Smooth muscle cell (in vitro differentiated cells): ENCODE measurements at regions not wholly inside any gene's neighbourhood (a gene's known extent, or its start where the extent isn't known, plus 50 kb on each side); places are given as distances from the start of the nearest gene placed in this dataset.

ENCODE experiments used
- DNase-seq: peaks from one replicate; lab custom pipeline; 2025; ENCODE audit not compliant: unreplicated experiment; lab: John Stamatoyannopoulos, UW
- H2AFZ ChIP-seq: fragments of 200-600 bp; sonication (generic); 2 replicates; pipeline ENCODE4 v1.6.0; 2016; ENCODE audit warnings: antibody characterized with exemption, low read depth, mild to moderate bottlenecking
- H3F3A ChIP-seq: fragments of 200-600 bp; sonication (generic); 2 replicates; pipeline ENCODE4 v1.6.0; 2017; ENCODE audit warnings: antibody characterized with exemption, low read depth
- H3K27ac ChIP-seq: fragments of 200-600 bp; sonication (generic); 2 replicates; pipeline ENCODE4 v1.5.1; 2016; ENCODE audit warnings: low read depth, mild to moderate bottlenecking
- H3K27me3 ChIP-seq: fragments of 200-600 bp; sonication (generic); 2 replicates; pipeline ENCODE4 v1.6.1; 2016; ENCODE audit warnings: low read depth, mild to moderate bottlenecking
- H3K36me3 ChIP-seq: fragments of 200-600 bp; sonication (generic); 2 replicates; pipeline ENCODE4 v1.5.1; 2016; ENCODE audit warnings: low read depth
- H3K4me1 ChIP-seq: fragments of 200-600 bp; sonication (generic); 2 replicates; pipeline ENCODE4 v1.5.1; 2016; ENCODE audit warnings: low read depth
- H3K4me2 ChIP-seq: fragments of 200-600 bp; sonication (generic); 2 replicates; pipeline ENCODE4 v1.6.0; 2016; ENCODE audit warnings: mild to moderate bottlenecking
- H3K4me3 ChIP-seq: fragments of 200-600 bp; sonication (generic); 2 replicates; pipeline ENCODE4 v1.5.1; 2016; ENCODE audit warnings: mild to moderate bottlenecking
- H3K79me2 ChIP-seq: fragments of 200-600 bp; sonication (generic); 2 replicates; pipeline ENCODE4 v1.6.0; 2016; ENCODE audit warnings: low read depth, mild to moderate bottlenecking
- H3K9ac ChIP-seq: fragments of 200-600 bp; sonication (generic); 2 replicates; pipeline ENCODE4 v1.6.0; 2016; ENCODE audit warnings: low read depth
- H3K9me3 ChIP-seq: fragments of 200-600 bp; sonication (generic); replicated peaks from 2 replicates; pipeline ENCODE4 v1.5.1; 2016; ENCODE audit warnings: low read depth
- H4K20me1 ChIP-seq: fragments of 200-600 bp; sonication (generic); 2 replicates; pipeline ENCODE4 v1.6.0; 2016; ENCODE audit warnings: low read depth
- WGBS: methylation state at CpG from one replicate; pipeline ENCODE4 v1.1.7; 2016; ENCODE audit warnings: low lambda C conversion rate; 5-methylcytosine and 5-hydroxymethylcytosine counted together
- TF ChIP-seq, protein P1 (sequence below): fragments of 200-600 bp; sonication (generic); IDR thresholded peaks from 2 replicates; pipeline ENCODE4 v1.5.1; 2017; ENCODE audit warnings: borderline replicate concordance, mild to moderate bottlenecking, antibody characterized with exemption; ENCODE audit not compliant: insufficient read depth, poor library complexity, severe bottlenecking

DNA sequence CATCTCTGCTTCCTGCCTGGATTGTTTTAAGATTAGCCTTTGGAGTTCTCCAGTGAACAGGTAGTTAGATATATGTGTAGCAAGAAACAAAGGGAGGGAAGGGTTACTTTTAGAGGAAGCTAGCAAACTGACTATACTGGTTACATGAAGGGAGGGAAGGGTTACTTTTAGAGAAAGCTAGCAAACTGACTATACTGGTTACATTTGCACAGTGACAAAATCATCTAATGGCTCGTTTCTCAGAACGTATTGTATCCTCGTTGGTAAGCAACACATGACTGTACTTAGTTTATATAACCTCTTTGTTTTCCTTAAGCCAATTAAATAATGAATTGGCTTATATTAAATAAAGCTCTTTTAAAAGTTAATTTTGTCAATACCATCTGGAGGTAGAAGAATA is 540.9 kb downstream of the EPM2A start:
- 88% methylated on average over 3 of the region's 3 CpGs for WGBS
- no peak overlapping the region for H3K4me3 ChIP-seq
- TF ChIP-seq, protein P1, sequence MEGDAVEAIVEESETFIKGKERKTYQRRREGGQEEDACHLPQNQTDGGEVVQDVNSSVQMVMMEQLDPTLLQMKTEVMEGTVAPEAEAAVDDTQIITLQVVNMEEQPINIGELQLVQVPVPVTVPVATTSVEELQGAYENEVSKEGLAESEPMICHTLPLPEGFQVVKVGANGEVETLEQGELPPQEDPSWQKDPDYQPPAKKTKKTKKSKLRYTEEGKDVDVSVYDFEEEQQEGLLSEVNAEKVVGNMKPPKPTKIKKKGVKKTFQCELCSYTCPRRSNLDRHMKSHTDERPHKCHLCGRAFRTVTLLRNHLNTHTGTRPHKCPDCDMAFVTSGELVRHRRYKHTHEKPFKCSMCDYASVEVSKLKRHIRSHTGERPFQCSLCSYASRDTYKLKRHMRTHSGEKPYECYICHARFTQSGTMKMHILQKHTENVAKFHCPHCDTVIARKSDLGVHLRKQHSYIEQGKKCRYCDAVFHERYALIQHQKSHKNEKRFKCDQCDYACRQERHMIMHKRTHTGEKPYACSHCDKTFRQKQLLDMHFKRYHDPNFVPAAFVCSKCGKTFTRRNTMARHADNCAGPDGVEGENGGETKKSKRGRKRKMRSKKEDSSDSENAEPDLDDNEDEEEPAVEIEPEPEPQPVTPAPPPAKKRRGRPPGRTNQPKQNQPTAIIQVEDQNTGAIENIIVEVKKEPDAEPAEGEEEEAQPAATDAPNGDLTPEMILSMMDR = no peak

DNA sequence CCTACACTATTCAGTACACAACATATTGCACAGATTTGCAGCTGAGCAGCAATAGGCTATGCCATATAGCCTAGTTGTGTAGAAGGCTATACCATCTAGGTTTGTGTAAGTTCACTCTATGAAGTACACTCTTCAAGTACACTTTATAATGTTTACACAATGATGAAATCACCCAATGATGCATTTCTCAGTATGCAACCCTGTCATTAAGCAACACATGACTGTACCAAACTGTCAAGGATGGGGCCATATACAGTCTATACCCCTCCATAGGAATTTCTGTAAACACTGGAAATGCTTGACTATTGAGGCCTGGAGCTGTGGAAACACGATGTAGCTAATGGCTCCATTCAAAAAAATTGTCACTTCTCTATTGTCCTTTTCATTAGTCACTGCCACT is 535.4 kb downstream of the EPM2A start:
- H3K9me3 ChIP-seq = no peaks in the 10 kb centered on the region
- H4K20me1 ChIP-seq = no peaks in the 10 kb centered on the region
- H3K4me3 ChIP-seq = no peak overlapping the region
- H3K4me2 ChIP-seq = no peak overlapping the region
- no peaks in the 10 kb centered on the region for H3K79me2 ChIP-seq
- no peak overlapping the region for H2AFZ ChIP-seq
- H3K9ac ChIP-seq = no peak overlapping the region
- WGBS = 37% methylated on average over 1 of the region's 1 CpG
- H3K4me1 ChIP-seq = no peaks in the 10 kb centered on the region
- no peak for DNase-seq
- TF ChIP-seq, protein P1 = no peak
- no peaks in the 10 kb centered on the region for H3K36me3 ChIP-seq
- H3F3A ChIP-seq = no peaks in the 10 kb centered on the region
- H3K27me3 ChIP-seq = no peaks in the 10 kb centered on the region
- H3K27ac ChIP-seq = no peak overlapping the region

More for the DNA sequence above, 540.9 kb downstream of the EPM2A start:
- Histone ChIP-seq H3K79me2 (no peaks in the 10 kb centered on the region), H3F3A (no peaks in the 10 kb centered on the region), H3K4me2 (no peak overlapping the region), H3K9ac (no peak overlapping the region), H3K27ac (no peak overlapping the region), H2AFZ (no peak overlapping the region), H3K9me3 (no peaks in the 10 kb centered on the region), H3K27me3 (no peaks in the 10 kb centered on the region), H3K4me1 (no peaks in the 10 kb centered on the region), H3K36me3 (no peaks in the 10 kb centered on the region), H4K20me1 (no peaks in the 10 kb centered on the region)
- no peak for DNase-seq

DNA sequence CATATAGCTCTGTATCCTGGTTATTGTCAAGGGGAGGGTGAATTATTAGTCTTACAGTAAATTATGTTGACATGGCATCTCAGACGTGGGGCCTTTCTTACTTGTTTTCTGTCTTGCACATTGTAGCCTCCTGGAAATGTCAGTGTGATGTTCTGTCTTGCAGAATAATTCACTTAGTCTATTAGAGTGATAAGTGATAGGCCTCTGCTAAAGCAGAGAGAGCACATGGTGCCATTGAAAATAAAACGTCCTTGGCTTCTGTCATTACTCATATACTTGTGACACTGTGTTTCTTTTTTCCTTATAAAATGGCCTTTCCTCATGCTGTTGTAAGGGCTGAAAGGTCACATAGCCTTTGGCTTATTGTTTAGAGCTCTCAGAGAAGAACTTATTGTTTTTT is 531.0 kb downstream of the EPM2A start:
- Histone ChIP-seq H3K79me2 (no peaks in the 10 kb centered on the region), H3K9me3 (no peaks in the 10 kb centered on the region), H3K4me2 (no peak overlapping the region), H3K4me3 (no peak overlapping the region), H3F3A (peaks cover 9% of the 10 kb centered on the region), H3K4me1 (no peaks in the 10 kb centered on the region), H4K20me1 (no peaks in the 10 kb centered on the region), H3K36me3 (no peaks in the 10 kb centered on the region), H3K27ac (no peak overlapping the region), H3K27me3 (no peaks in the 10 kb centered on the region), H3K9ac (no peak overlapping the region), H2AFZ (no peak overlapping the region)
- TF ChIP-seq, protein P1 = no peak
- no peak for DNase-seq
- 46% methylated on average over 2 of the region's 2 CpGs for WGBS

DNA sequence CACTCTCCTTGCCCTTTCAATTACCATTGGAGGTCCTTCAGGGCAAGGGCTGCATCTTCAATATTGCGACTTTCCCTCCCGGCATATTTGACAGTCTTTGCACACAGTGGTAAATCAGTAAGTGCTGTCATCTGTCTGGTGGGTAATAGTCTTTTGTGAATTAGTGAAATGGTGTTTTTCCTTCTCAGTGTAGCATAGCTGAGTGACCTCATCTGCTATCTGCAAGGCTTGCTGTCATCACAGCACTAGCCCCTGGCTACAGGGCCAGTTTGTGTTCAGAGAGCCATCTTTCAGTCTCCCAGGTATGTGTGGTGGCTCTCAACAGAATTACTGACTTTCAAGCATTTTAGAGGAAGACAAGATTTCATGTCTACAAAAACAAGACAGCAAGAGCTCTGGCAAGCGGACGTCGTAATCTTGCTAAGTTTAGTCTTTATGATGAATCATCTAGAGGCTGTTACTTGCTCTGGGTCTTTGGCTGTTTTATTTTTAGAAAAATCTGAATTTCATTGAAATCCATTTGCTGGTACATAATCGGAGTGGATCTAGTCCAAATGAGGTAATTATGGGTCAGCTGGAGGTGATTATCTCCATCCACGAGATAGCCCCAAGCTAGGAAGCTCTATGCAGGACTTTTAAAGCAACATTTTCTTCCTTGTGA is 528.9 kb downstream of the EPM2A start:
- no peaks in the 10 kb centered on the region for H3K27me3 ChIP-seq
- H3K4me2 ChIP-seq = peak overlapping the region; percentile 65
- no peaks in the 10 kb centered on the region for H3K4me1 ChIP-seq
- no peaks in the 10 kb centered on the region for H3K79me2 ChIP-seq
- no peak for DNase-seq
- no peaks in the 10 kb centered on the region for H4K20me1 ChIP-seq
- TF ChIP-seq, protein P1 = no peak
- WGBS = 6% methylated on average over 7 of the region's 7 CpGs
- no peaks in the 10 kb centered on the region for H3K9me3 ChIP-seq
- no peak overlapping the region for H3K4me3 ChIP-seq
- peak overlapping the region; percentile 90 for H3K27ac ChIP-seq
- peak overlapping the region; percentile 63 for H3K9ac ChIP-seq
- peaks cover 9% of the 10 kb centered on the region for H3F3A ChIP-seq
- peak overlapping the region; percentile 73 for H2AFZ ChIP-seq
- H3K36me3 ChIP-seq = no peaks in the 10 kb centered on the region
